ENCODE measurements at regions not wholly inside any gene's neighbourhood (a gene's known extent, or its start where the extent isn't known, plus 50 kb on each side); places are given as distances from the start of the nearest gene placed in this dataset.

- TF ChIP-seq EZH2 (IDR thresholded peaks at IDR 0.05; ENCODE audit: borderline replicate concordance, low read depth, low read length, severe bottlenecking) (no peak), POLR2A (IDR thresholded peaks at IDR 0.05; ENCODE audit: low read depth, low read length) (no peak)
Measured at GRCh38 chr18:41753826-41754225, 201.2 kb upstream of the PIK3C3 start.

Data from endothelial cell of umbilical vein (primary cell).